Panc1 (cell line): ENCODE measurements at regions not wholly inside any gene's neighbourhood (a gene's known extent, or its start where the extent isn't known, plus 50 kb on each side); places are given as distances from the start of the nearest gene placed in this dataset.

ENCODE experiments used
- ATAC-seq: fragments of 200-7000 bp; cut with Tn5 transposase; 2 replicates; pipeline ENCODE4 v1.9.1; 2020; ENCODE audit warnings: mild to moderate bottlenecking, moderate library complexity
- BruUV-seq: library from RNA; stranded (reverse); fragments of 400-500 nt; replicated peaks from 2 replicates; lab custom pipeline; 2021; lab: Mats Ljungman, UMichigan
- CTCF ChIA-PET: fragments of 300-600 bp; sonication (Branson Sonifier 250); formaldehyde crosslinking; loops from one replicate; lab custom pipeline; 2022; ENCODE audit warnings: antibody characterized with exemption; lab: Charles Lee
- POLR2A ChIA-PET: fragments of 300-600 bp; sonication (Branson Sonifier 250); formaldehyde crosslinking; loops from one replicate; lab custom pipeline; 2022; ENCODE audit warnings: antibody characterized with exemption; lab: Charles Lee
- DNase-seq: peaks from one replicate; pipeline ENCODE4 v3.0.0-alpha.2; 2010; ENCODE audit warnings: low read depth, low spot score
- H3K27ac ChIP-seq: 2 replicates; pipeline ENCODE4 v1.5.1; 2011; ENCODE audit warnings: mild to moderate bottlenecking, low read length, inconsistent platforms
- H3K27me3 ChIP-seq: fragments of 200-500 bp; sonication (Bioruptor generic); 2 replicates; pipeline ENCODE4 v1.6.0; 2014; ENCODE audit warnings: low read length, inconsistent platforms; ENCODE audit not compliant: control insufficient read depth, insufficient read depth
- H3K36me3 ChIP-seq: fragments of 200-500 bp; sonication (Bioruptor generic); 2 replicates; pipeline ENCODE4 v1.5.1; 2014; ENCODE audit warnings: inconsistent platforms, mild to moderate bottlenecking, low read length, moderate library complexity; ENCODE audit not compliant: control insufficient read depth, insufficient read depth
- H3K4me1 ChIP-seq: 2 replicates; pipeline ENCODE4 v1.5.1; 2011; ENCODE audit warnings: inconsistent platforms, mild to moderate bottlenecking, low read length, moderate library complexity; ENCODE audit not compliant: control insufficient read depth, insufficient read depth
- H3K4me3 ChIP-seq, 2 experiments: 2 replicates each; pipeline ENCODE4 v1.5.1; 2011 to 2012; ENCODE audit warnings: low read depth in 2 of 2, low read length in 2 of 2, mild to moderate bottlenecking in 2 of 2, inconsistent platforms in 1 of 2, moderate library complexity in 1 of 2
- H3K9me3 ChIP-seq: fragments of 200-500 bp; sonication (Bioruptor generic); 2 replicates; pipeline ENCODE4 v1.5.1; 2014; ENCODE audit warnings: low read depth, mild to moderate bottlenecking, inconsistent platforms, low read length, moderate library complexity; ENCODE audit not compliant: control insufficient read depth, insufficient read depth
- CTCF ChIP-seq: fragments of 450-650 bp; IDR thresholded peaks from 2 replicates; pipeline ENCODE4 v1.5.1; 2017; ENCODE audit warnings: mild to moderate bottlenecking
- POLR2AphosphoS5 ChIP-seq: IDR thresholded peaks from 2 replicates; pipeline ENCODE4 v1.6.1; 2012; ENCODE audit warnings: mild to moderate bottlenecking, low read depth, low read length, moderate library complexity
- REST ChIP-seq, 2 experiments: IDR thresholded peaks; 2 replicates each; pipeline ENCODE4 v1.6.1; 2011 to 2012; ENCODE audit warnings: low read depth in 2 of 2, control low read depth in 1 of 2, low read length in 1 of 2, mild to moderate bottlenecking in 1 of 2, moderate library complexity in 1 of 2; ENCODE audit not compliant: insufficient read depth in 1 of 2
- SIN3A ChIP-seq: IDR thresholded peaks from 2 replicates; pipeline ENCODE4 v1.6.1; 2012; ENCODE audit warnings: low read depth, mild to moderate bottlenecking, low read length, moderate library complexity, borderline replicate concordance; ENCODE audit not compliant: insufficient read depth
- TCF7L2 ChIP-seq: IDR thresholded peaks from 2 replicates; pipeline ENCODE4 v1.6.1; 2011; ENCODE audit warnings: mild to moderate bottlenecking, low read depth, low read length, inconsistent platforms
- in situ Hi-C: cut with HindIII; loops from 2 replicates; pipeline ENCODE4 v1.10.0; 2016; ENCODE audit warnings: low sequenced_read_pairs, low pct_unique_long_range_greater_than_20kb
- intact Hi-C: fragments of 100-400 bp; cut with micrococcal nuclease; formaldehyde crosslinking; loops from one replicate; pipeline ENCODE4 v1.10.0; 2022; ENCODE audit not compliant: unreplicated experiment

- ATAC-seq (no peak), DNase-seq (no peak)
- H3K4me3 ChIP-seq = no peak overlapping the region
- intact Hi-C loops = no loop called here
- no peaks in the 10 kb centered on the region for H3K9me3 ChIP-seq
- H3K27ac ChIP-seq = no peak overlapping the region
- in situ Hi-C loops = no loop called here
- BruUV-seq = no TSS peak
- ChIA-PET CTCF (no interaction called here), POLR2A (no interaction called here)
- no peaks in the 10 kb centered on the region for H3K36me3 ChIP-seq
- no peaks in the 10 kb centered on the region for H3K27me3 ChIP-seq
- TF ChIP-seq REST (IDR thresholded peaks at IDR 0.05; ENCODE audit: insufficient read depth in 1 of 2, low read depth in 2 of 2, low read length in 1 of 2) = no peak
- no peak for TF ChIP-seq SIN3A
- H3K4me1 ChIP-seq = no peaks in the 10 kb centered on the region
These were observed 152.4 kb upstream of the ADO start for GRCh38 chr10:62652114-62652513.

DNA sequence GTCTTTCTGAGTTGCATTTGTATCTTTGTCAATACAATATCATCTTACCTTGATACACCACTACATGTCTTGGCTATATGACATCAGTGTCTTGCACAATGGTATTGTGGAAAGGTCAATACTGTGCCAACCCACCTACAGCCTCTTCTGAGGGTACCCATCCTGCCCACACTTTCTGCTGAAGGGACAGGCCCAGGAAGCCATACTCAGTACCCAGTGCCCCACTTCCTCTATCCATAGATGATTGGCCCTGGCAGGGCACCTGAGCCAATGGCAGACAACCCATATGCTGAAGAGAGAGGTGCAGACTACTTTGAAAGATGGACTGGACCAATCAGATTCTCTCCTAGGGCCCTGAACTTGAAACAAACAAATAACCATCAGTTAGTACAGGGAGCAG lies 152.0 kb upstream of the ADO start:
- BruUV-seq = no TSS peak
- no peak for ATAC-seq
- CTCF ChIA-PET = no interaction called here
- Histone ChIP-seq H3K4me3 (no peak overlapping the region), H3K9me3 (no peaks in the 10 kb centered on the region), H3K36me3 (no peaks in the 10 kb centered on the region), H3K27ac (no peak overlapping the region), H3K4me1 (no peaks in the 10 kb centered on the region), H3K27me3 (no peaks in the 10 kb centered on the region)
- DNase-seq = no peak
- no peak for TF ChIP-seq POLR2AphosphoS5
- TF ChIP-seq CTCF = no peak
- no peak for TF ChIP-seq TCF7L2
- no peak for TF ChIP-seq SIN3A
- TF ChIP-seq REST (IDR thresholded peaks at IDR 0.05; ENCODE audit: insufficient read depth in 1 of 2, low read depth in 2 of 2, low read length in 1 of 2) = no peak
- POLR2A ChIA-PET = no interaction called here
- in situ Hi-C loops = no loop called here
- intact Hi-C loops = no loop called here
